Stimulated activated CD4-positive, alpha-beta T cell treated with anti-CD3 and anti-CD28 coated beads, Interleukin-15, amount 100 ng/mL, for 1 hour (primary cell): ENCODE measurements at regions not wholly inside any gene's neighbourhood (a gene's known extent, or its start where the extent isn't known, plus 50 kb on each side); places are given as distances from the start of the nearest gene placed in this dataset.

Experiments used
- DNase-seq, 2 donors: peaks; one replicate each; pipeline ENCODE4 v3.0.0-alpha.2; 2020; ENCODE audit warnings: low read depth in 1 of 2, low spot score in 1 of 2

DNA sequence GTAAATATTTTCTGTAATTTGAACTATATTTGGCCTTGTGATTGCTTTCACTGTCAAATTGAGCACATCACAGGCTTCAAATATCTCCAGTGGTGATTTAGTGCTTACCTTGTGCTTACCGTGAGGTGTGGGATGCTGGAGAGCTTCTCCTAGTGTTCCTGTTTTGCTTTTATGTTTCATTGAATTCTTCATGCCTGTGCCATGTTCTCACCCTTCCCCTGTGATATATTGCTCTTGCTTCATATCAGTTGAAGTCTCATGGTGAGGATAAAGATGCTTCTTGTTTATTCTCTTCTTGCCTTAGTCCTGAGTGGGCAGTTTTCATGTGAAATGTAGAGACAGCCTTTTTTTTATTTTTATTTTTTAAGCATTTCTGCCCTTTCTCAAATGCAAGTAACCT, 198.0 kb upstream of the PDGFD start:
- no peak for DNase-seq

DNA sequence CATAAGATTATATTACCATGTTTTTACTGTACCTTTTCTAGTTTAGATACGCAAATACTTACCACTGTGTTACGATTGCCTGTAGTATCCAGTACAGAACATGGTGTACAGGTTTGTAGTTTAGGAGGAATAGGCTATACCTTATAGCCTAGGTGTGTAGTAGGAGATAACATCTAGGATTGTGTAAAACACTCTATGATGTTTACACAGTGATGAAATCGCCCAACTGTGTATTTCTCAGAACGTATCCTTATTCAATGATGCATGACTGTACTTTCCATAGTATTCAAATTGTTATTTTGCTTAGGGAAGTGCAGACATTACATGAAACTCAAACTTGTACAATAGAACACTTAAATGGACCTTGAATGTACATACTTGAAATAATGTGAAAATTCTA, 188.1 kb upstream of the PDGFD start:
- DNase-seq = no peak

DNA sequence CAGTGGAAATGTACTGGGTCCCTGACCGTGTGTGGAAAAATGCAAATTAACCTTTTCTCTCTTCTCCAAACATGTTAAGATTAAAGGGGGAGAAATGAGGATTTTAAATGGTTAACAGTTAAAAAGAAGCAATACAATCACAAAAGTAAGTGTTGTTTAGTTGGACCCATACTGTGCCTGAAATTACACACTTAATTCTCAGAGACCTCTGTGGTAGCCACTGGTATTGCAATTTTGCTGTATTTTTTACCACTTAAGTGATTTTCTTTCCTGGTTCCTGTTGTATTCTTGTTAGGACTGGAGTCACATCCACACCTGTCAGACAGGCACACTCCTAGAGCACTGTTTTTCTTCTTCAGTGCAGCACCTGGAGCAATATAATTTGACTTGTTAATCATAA, 179.6 kb upstream of the PDGFD start:
- DNase-seq = no peak

DNA sequence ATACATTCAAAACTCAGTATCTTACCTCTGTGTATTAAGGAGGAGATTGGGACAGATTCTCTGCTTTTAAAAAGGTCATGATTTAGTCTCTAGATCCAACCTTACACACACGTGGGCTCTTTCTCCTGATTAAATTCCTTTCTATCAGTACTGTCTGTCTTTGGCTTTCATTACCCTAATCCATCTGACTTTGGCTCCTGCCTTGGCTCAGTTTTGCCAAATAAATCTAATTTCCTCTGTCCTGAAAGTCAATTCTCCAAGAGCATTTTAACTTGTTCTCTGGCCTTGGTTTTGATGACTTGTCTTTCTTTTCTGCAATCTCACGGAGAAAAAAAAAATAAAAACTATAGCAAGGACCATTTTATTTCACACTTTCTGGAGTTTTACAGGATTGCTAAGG, 176.6 kb upstream of the PDGFD start:
- no peak for DNase-seq

DNA sequence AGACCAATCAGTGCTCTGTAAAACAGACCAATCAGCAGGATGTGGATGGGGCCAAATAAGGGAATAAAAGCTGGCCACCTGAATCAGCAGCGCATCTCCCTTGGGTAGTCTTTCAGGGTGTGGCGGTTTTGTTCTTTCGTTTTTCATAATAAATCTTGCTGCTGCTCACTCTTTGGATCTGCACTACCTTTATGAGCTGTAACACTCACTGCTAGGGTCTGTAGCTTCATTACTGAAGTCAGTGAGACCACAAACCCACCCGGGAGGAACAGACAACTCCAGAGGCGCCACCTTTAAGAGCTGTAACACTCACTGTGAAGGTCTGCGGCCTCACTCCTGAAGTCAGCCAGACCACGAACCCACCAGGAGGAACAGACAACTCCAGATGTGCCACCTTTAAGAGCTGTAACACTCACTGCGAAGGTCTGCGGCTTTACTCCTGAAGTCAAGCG, 175.5 kb upstream of the PDGFD start:
- DNase-seq = no peak

DNA sequence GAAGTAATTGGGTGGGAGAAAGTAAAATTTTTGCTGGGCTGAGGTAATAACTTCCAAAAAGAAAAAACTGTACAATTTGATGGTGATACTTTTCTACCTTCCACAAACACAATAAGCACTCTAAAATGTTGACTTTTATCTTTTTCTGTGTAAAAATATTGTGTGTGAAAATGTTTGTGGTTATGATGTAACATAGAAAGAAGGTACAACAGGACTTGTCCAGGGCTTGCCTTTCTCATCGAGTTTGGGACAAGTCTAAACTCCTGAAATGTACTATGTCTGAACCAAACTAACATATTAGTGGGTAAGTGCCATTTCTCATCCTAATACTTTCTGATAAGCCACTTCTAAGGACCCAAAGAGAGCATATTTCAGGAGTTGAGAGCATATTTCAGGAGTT, 174.2 kb upstream of the PDGFD start:
- DNase-seq = no peak

DNA sequence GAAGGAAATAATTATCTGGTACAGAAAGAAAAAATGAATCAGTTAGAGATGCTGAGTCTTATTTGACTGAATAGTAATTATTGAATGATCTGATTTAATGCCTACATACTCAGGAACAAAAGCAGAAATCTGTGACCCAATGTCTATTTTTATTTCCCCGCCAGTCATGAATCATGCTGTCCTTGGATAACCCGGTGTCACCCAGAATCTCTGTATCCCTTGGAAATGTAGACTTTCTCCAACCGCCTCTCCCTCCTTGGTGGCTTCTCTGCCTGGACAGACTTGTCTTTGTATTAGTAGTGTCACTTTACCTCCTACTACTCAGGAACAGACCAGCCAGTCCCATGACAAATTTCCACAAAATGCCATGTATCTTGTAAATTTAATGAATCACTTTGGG, 173.3 kb upstream of the PDGFD start:
- no peak for DNase-seq

DNA sequence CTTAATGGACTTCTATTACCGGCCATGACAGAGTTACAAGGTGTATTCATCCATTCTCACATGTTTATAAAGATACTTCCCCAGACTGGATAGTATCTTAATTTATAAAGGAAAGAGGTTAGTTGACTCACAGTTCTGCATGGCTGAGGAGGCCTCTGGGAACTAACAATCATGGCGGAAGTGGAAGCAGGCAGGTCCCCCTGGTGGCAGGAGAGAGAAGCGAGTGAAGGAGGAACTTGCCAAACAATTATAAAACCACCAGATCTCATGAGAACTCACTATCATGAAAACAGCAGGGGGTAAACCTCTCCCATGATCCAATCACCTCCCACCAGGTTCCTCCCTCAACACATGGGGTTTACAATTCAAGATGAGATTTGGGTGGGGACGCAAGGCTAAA, 170.0 kb upstream of the PDGFD start:
- DNase-seq = no peak

DNA sequence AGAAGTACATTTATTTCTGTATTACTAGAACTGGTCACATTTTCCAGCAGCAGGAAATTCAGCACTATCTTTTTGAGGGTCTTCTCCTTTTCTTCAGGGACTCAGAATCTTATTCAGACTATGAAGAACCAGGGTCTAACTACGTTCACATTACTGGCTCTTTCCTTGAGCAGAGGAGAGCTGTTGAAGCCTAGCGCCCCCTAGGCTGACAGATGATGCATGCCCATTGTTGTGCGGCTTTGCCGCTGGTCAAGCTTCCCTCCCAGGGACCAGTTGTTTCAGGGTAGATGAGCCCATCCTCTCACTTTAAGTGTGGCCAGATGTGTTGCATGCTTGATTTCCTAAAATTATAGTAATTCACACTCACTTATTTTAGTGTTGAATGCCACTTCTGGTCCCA, 168.2 kb upstream of the PDGFD start:
- no peak for DNase-seq

DNA sequence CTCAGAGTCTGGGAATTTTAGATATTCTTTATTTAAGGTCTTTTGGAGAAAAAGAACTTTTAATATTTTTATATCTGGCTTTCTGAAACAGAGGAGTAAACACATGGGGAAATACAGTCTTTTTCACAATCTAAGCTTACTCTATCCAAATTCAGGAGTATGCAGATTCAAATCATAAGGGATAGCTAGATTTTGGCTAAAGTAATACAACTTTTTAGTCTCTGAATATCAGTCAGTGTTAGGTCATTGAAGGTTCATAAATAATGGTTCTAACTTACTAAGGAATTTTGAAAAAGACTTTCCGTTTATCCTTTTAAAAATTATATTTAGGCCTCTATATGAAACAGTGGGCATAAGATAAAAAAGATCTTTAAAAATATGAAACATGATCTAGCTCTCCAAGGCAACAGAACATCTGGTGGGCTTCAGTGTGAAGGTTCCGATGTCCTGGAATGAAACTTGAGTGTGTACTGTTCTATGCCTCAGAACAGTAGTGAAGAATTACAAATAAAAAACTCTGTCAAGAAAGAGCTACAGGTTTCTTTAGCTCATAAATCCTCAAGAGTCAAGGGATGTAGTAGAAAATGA, 165.2 kb upstream of the PDGFD start:
- no peak for DNase-seq

DNA sequence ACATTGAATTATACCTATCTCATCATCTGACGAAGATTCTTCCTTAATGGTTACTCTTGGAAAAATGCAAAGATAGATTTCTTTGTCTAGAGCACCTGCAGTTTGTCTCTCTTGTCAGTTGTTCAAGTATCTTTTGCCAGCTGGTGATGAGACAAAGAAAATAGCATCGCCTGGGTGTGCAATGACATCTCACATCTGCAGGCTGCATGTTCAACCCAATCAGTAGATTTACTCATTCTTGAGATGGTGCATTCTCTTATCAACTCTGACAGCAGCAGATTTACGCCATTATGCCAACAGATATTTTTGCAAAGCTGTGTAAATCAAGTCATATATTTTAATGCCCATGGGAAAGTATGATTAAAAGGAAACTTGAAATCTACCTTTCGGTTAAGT, 164.6 kb upstream of the PDGFD start:
- no peak for DNase-seq

DNA sequence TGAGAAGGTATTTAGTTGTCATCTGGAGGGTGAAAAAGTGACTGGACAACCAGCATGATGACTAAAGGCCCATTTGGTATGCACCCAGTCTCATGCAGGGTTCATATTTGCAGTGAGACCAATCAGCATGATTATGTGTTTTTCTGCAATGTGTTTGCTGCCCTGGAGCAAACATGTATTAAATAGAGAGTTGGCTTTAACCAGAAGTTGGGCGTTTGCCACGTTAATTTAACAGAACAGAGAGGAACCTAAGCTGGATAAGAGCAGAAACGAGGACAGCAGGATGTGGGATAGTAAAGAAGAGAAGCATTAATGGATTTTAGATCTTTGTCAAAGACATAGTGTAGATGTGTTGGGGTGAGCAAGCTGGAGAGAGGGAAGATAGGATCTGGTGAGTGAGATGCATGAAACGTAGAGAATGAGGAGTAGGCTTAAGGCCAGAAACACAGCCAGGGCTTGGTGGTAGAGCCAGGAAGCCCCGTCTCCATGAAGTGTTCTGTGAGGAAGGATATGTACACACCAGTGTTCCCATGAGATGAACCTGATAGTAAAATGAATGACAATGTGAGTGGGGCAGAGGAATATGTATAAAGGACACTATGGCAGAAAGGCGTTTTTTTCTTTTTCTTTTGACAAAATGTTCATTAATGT, 164.0 kb upstream of the PDGFD start:
- DNase-seq = no peak

DNA sequence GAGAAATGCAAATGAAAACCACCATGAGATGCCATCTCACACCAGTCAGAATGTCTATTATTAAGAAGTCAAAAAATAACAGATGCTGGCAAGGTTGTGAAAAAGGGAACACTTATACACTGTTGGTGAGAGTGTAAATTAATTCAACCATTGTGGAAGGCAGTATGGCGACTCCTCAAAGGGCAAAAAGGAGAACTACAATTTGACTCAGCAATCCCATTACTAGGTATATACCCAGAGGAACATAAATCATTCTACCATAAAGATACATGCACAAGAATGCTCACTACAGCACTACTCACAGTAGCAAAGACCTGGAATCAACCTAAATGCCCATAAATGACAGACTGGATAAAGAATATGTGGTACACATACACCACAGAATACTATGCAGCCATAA, 161.1 kb upstream of the PDGFD start:
- no peak for DNase-seq

DNA sequence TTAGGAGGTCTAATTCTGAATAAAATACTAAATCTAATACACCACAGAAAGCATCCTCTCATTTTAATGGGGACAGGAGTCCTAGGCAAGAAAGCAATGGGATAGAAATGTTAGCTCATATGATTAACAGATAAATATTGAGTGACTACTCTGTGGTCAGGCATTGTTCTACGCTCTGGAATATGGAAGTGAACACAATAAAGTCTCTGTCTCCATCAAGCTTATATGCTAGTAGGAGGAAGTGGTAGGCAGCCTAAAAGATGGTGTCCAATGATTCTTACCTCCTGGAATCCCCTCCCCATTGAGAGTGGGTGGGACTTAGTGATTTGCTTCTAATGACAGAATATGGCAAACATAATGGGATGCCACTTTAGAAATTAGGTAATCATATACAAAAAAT, 160.3 kb upstream of the PDGFD start:
- DNase-seq = no peak

DNA sequence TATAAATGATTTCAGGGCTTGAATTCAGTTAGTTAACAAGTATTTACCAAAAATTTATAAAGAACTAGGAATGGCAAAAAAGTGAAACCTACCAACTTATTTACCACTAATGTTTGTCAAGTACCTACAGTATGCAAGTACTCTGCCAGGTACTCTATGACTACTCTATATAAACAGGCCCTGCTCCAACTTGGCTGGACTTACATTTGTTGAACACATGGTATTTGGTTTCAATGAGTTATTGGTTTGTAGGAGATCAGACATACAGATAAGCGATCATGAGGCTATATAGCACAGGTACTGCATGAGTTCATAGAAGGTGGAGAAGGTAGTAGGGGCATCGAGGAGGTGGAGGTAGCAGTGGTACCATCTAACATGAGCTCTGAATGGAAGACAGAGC, 159.9 kb upstream of the PDGFD start:
- no peak for DNase-seq

DNA sequence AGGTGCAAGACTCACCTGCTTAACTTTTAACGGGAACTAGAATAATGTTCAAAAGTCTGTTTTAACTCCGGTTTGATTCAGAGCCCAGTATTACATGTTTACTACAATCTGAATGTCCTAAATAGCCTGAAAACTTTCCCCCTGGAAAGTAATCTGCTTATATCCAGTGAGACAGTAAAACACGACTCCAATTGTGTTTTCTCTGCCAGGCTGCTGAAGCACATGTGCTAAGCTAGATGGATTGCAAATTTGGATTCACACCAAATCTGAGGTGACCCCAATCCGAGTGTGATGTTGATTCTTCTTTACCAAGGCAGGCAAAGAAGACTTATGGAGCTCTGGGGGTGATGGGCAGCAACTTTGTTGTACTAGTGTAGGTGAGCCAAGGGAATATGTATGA, 158.7 kb upstream of the PDGFD start:
- DNase-seq = no peak

DNA sequence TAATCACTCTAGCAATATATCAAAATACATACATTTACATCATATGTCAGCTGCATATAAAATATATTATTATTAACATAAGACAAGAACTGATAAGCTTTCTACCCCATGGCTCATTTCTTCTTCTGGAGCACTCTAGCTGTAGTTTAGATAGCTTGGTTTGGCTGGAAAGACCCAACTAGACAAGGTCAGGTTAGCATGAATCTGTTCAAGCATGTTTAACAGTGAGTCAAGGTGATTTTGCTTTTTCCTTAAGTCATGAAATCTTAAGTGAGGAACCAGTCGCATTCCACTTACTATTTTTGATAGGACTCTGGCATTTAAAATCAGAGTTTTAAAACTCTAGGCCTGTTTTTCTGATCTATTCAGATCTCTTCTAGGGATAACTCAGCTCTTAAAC, 157.0 kb upstream of the PDGFD start:
- no peak for DNase-seq

DNA sequence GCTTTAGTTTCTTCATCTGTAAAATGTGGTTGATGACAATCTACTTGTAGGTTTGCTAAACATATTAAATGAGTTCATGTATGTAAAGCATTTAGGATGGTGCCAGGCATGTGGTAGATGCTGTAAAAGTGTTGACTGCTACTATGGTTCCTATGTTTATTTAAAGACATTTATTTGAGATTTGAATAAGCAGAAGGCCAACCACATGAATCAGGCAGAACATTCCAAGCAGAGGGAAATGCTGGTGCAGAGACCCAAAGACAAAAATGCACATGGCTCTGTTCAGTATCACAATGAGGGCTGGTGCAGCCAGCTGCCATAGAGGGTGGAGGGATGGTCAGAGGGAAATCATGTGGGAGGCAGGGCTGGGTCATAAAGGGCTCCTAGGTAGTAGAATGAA, 156.2 kb upstream of the PDGFD start:
- no peak for DNase-seq

DNA sequence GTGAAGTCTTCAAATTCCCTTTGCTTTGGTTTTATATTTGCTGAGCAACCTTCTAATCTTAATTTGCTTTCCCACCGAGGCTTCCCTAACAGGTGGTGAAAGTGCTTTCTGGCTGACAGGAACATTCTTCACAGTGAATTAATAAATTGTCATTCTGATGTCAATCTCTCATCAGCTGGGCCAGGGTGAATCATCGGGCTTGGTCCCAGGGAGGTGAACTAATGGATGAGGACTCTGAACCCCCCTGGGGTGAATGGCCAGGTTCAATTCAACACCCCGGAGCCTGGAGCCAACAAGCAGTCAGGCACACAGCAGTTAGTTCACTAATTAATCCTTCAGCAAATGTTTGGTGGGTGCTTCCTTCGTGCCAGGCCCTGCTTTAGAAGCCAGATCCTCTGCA, 155.4 kb upstream of the PDGFD start:
- no peak for DNase-seq

DNA sequence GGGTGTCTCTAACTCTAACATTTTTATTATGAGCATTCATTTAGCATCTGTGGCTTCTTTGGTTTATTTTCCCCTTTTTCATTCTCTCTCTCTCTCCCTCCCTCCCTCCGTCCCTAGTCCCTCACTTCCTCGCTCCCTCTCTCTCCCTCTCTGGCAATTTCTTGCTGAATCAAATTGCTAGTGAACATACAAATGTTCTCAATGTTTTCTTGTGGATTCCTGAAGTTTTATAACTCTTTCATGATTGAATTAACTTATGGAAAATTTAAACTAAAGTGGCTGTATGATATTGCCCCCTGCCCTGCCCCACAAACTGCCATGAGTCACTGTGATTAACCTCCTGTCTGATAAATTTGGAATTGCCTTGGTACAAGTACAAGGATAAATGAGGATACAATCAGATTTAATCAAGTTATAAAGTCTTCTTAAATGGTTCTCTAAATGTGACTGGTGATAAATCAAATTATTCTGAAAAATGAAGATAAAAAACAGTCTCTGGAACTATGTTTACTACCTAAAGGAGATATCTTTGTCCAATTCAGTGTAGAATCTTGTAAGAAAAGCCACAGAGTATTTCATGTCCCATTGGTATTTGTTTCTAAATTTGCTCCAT, 143.0 kb upstream of the PDGFD start:
- no peak for DNase-seq

DNA sequence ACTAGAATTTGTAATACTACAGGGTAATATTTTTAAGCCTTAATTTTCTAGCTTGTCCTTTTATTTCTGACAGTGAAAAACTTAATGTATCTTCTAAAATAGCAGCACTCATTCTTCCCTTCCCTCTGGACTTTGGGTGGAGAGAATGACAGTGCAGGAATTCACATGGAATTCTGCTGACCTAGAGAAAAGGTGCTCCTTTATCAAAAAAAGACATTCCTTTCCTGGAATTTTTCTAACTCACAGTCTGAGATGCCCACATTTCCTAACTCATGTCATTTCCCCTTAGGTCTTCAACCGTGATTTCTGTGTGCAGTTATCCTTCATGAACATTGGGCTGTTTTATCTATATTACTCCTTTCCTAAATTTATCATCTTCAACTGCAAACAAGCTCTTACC, 137.8 kb upstream of the PDGFD start:
- DNase-seq = no peak

DNA sequence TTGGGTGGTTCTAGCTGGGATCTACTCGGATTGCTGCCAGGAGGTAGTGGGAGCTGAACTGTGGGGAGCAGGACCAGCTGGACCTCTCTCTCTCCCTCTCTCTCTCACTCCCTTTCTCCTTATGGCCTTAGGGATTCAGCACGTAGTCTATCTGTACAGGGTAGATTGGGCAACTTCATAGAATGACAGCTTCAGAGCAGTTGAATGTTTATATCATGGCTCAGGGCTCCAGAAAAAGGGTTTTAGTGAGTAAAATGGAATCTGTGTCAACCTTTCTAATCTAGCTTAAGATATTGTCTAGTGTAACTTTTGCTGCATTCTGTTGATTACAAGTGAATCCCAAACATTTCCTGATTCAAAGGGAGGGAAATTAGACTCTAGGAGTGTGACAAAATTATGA, 127.7 kb upstream of the PDGFD start:
- no peak for DNase-seq

DNA sequence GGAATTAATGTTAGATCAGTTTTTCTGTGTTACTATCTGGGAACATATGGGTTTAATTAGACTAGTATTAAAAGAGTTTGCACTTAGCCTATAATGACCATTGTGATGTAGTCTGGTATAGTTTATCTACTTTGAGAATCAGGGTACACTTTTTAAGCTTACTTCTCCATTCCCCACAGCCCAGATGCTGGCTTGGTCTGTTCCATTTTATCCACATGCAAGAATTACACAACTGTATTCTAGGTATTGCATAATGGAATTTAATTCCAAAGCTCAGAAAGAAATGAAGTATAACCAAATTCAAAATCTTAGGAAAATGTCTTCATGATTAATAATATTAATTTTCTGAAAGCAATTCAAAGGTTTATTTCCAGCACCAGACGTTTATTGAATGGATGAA, 122.2 kb upstream of the PDGFD start:
- DNase-seq = no peak
